Esophagus squamous epithelium (tissue), 5 donors: ENCODE measurements at regions not wholly inside any gene's neighbourhood (a gene's known extent, or its start where the extent isn't known, plus 50 kb on each side); places are given as distances from the start of the nearest gene placed in this dataset.

ENCODE experiments used
- DNase-seq: peaks from one replicate; lab custom pipeline; 2025; lab: John Stamatoyannopoulos, UW
- H3K27ac ChIP-seq, 4 donors: fragments of 200-600 bp; sonication (generic); one replicate each; pipeline ENCODE4 v1.5.1; 2016 to 2019; ENCODE audit warnings: mild to moderate bottlenecking in 1 of 4
- H3K27me3 ChIP-seq, 4 donors: fragments of 200-600 bp; sonication (generic); 1 replicate in 3 of 4; 2 replicates in 1 of 4; pipeline versions ENCODE4 v1.5.1 to v1.6.0; 2017 to 2021; ENCODE audit warnings: antibody characterized with exemption in 1 of 4
- H3K36me3 ChIP-seq, 3 donors: fragments of 200-600 bp; sonication (generic); one replicate each; pipeline ENCODE4 v1.5.1; 2016 to 2019
- H3K4me1 ChIP-seq, 3 donors: fragments of 200-600 bp; sonication (generic); one replicate each; pipeline ENCODE4 v1.5.1; 2017 to 2019
- H3K4me3 ChIP-seq, 4 donors: fragments of 200-600 bp; sonication (generic); 1 replicate in 3 of 4; 2 replicates in 1 of 4; pipeline ENCODE4 v1.5.1; 2016 to 2019; ENCODE audit warnings: mild to moderate bottlenecking in 2 of 4, moderate library complexity in 1 of 4
- H3K9me3 ChIP-seq, 3 donors: fragments of 200-600 bp; sonication (generic); one replicate each; pipeline ENCODE4 v1.5.1; 2016 to 2019
- CTCF ChIP-seq, 6 experiments: fragments of 450-650 bp in 4 of 6; fragments of 200-600 bp in 2 of 6; sonication (generic) in 2 of 6; IDR thresholded peaks; one replicate each; pipeline ENCODE4 v1.5.1; 2016 to 2019; ENCODE audit warnings: antibody characterized with exemption in 6 of 6, mild to moderate bottlenecking in 4 of 6, moderate library complexity in 4 of 6
- POLR2A ChIP-seq, 4 donors: fragments of 450-650 bp; IDR thresholded peaks; one replicate each; pipeline ENCODE4 v1.6.1; 2017; ENCODE audit warnings: antibody characterized with exemption in 4 of 4, mild to moderate bottlenecking in 4 of 4, moderate library complexity in 3 of 4
- WGBS, 2 donors: methylation state at CpG; one replicate each; pipeline ENCODE4 v1.1.5; 2018; 5-methylcytosine and 5-hydroxymethylcytosine counted together
- intact Hi-C: fragments of 100-400 bp; cut with DNase I; formaldehyde crosslinking; loops from one replicate; pipeline ENCODE4 v1.15.0; 2022
- donor health status: DM: yes; HTN: yes; CAD: no.

- TF ChIP-seq CTCF (IDR thresholded peaks at IDR 0.05) (no peak), POLR2A (IDR thresholded peaks at IDR 0.05) (no peak)
Measured at GRCh38 chr2:21945658-21946057, 821.9 kb downstream of the TDRD15 start.

GRCh38 chr2:21947046-21947445, 823.3 kb downstream of the TDRD15 start:
- H3K9me3 ChIP-seq: no peaks in the 10 kb centered on the region
- H3K4me3 ChIP-seq: no peak overlapping the region
- no peak overlapping the region for H3K27ac ChIP-seq
- no peaks in the 10 kb centered on the region for H3K27me3 ChIP-seq
- TF ChIP-seq POLR2A (IDR thresholded peaks at IDR 0.05) (no peak), CTCF (IDR thresholded peaks at IDR 0.05) (no peak)
- no peak for DNase-seq
- H3K36me3 ChIP-seq: no peaks in the 10 kb centered on the region
- WGBS, 2 donors: 50 to 52% methylated on average over 6 of the region's 6 CpGs
- intact Hi-C loops: no loop called here
- H3K4me1 ChIP-seq: no peaks in the 10 kb centered on the region

More at GRCh38 chr2:21945658-21946057, 821.9 kb downstream of the TDRD15 start:
- no peak for DNase-seq
- H3K4me1 ChIP-seq: no peaks in the 10 kb centered on the region
- no peak overlapping the region for H3K27ac ChIP-seq
- no peak overlapping the region for H3K4me3 ChIP-seq
- no peaks in the 10 kb centered on the region for H3K27me3 ChIP-seq
- H3K36me3 ChIP-seq: no peaks in the 10 kb centered on the region
- intact Hi-C loops: no loop called here
- H3K9me3 ChIP-seq: no peaks in the 10 kb centered on the region
- 45 to 47% methylated on average over 3 of the region's 3 CpGs for WGBS, 2 donors

GRCh38 chr2:21966139-21966538, 842.4 kb downstream of the TDRD15 start:
- no peaks in the 10 kb centered on the region for H3K27me3 ChIP-seq
- DNase-seq: no peak
- WGBS, 2 donors: 63 to 65% methylated on average over 5 of the region's 5 CpGs
- H3K36me3 ChIP-seq: no peaks in the 10 kb centered on the region
- H3K27ac ChIP-seq: no peak overlapping the region
- intact Hi-C loops: no loop called here
- TF ChIP-seq CTCF (IDR thresholded peaks at IDR 0.05): no peak
- TF ChIP-seq POLR2A (IDR thresholded peaks at IDR 0.05): no peak
- no peaks in the 10 kb centered on the region for H3K4me1 ChIP-seq
- H3K9me3 ChIP-seq: no peaks in the 10 kb centered on the region
- no peak overlapping the region for H3K4me3 ChIP-seq

GRCh38 chr2:21970971-21971370, 847.2 kb downstream of the TDRD15 start:
- intact Hi-C loops: no loop called here
- no peaks in the 10 kb centered on the region for H3K27me3 ChIP-seq
- H3K36me3 ChIP-seq: no peaks in the 10 kb centered on the region
- no peaks in the 10 kb centered on the region for H3K9me3 ChIP-seq
- H3K4me1 ChIP-seq: no peaks in the 10 kb centered on the region
- H3K4me3 ChIP-seq: no peak overlapping the region
- TF ChIP-seq POLR2A (IDR thresholded peaks at IDR 0.05) (no peak), CTCF (IDR thresholded peaks at IDR 0.05) (no peak)
- DNase-seq: no peak
- H3K27ac ChIP-seq: no peak overlapping the region
- 50 to 52% methylated on average over 2 of the region's 2 CpGs for WGBS, 2 donors

GRCh38 chr2:21972586-21972985, 848.8 kb downstream of the TDRD15 start:
- Histone ChIP-seq H3K36me3 (no peaks in the 10 kb centered on the region), H3K27ac (no peak overlapping the region), H3K27me3 (no peaks in the 10 kb centered on the region), H3K4me1 (no peaks in the 10 kb centered on the region), H3K9me3 (no peaks in the 10 kb centered on the region), H3K4me3 (no peak overlapping the region)
- intact Hi-C loops: no loop called here
- WGBS, 2 donors: 38 to 51% methylated on average over 4 of the region's 4 CpGs
- no peak for DNase-seq
- TF ChIP-seq CTCF (IDR thresholded peaks at IDR 0.05): no peak
- TF ChIP-seq POLR2A (IDR thresholded peaks at IDR 0.05): no peak
